ENCODE measurements at regions not wholly inside any gene's neighbourhood (a gene's known extent, or its start where the extent isn't known, plus 50 kb on each side); places are given as distances from the start of the nearest gene placed in this dataset.

DNA sequence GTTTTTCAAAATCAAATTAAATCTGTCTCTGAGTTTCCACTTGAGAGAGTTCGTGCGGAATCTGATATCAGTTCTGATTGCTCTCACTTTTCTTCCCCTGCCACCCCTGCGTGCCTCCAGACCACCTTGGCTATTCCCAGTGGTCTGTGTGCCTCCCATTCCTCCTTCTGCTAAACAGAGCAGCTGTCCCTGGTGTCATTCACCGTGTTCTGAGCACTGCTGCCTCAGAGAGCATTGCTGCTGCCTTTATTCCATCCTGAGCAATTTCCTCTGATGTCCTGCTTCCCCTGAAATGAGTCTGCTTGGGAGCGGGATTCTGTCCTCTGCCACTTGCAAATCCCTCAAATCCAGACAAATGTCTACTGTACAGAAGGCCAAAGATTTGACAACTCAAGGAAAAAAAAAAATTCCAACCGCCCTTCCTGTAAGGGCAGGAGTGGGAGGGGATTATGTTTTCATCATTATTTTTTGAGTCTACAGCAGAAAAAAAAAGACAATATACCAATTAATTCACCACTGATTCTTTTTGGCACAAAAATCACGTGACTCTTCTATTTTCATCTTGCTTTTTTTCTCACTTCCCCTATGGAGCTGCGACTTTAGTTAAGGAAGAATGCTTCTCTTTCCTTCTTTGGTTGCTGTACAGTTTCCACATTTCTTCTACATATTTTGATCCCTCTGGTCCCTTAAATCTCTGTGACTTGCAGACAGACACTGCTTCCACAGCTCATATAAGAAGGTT, 833.0 kb downstream of the EPHA7 start:
- no peak overlapping the region for H3K4me3 ChIP-seq
- TF ChIP-seq CTCF (IDR thresholded peaks at IDR 0.05), result no peak
- ATAC-seq (no peak), DNase-seq (no peak)
- H3K9me3 ChIP-seq, result no peaks in the 10 kb centered on the region
- intact Hi-C loops (cut with DNase I, micrococcal nuclease), result no loop called here
- H3K36me3 ChIP-seq (ENCODE audit: low read depth), result no peaks in the 10 kb centered on the region
- no peaks in the 10 kb centered on the region for H3K4me1 ChIP-seq (ENCODE audit: low read depth)

DNA sequence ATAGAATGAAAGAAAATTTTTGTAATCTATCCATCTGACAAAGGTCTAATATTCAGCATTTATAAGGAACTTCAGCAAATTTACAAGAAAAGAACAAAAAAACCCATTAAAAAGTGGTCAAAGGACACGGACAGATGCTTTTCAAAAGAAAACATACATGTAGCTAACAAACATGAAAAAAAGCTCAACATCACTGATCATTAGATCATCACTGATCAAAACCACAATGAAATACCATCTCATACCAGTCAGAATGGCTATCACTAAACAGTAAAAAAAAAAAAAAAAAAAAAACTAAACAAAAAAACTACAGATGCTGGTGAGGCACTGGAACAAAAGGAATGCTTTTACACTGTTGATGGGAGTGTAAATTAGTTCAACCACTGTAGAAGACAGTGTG, 837.1 kb downstream of the EPHA7 start:
- no peaks in the 10 kb centered on the region for H3K36me3 ChIP-seq (ENCODE audit: low read depth)
- intact Hi-C loops (cut with DNase I, micrococcal nuclease), result no loop called here
- ATAC-seq, result no peak
- no peak for DNase-seq
- no peaks in the 10 kb centered on the region for H3K4me1 ChIP-seq (ENCODE audit: low read depth)
- no peaks in the 10 kb centered on the region for H3K9me3 ChIP-seq
- no peak for TF ChIP-seq CTCF (IDR thresholded peaks at IDR 0.05)
- H3K4me3 ChIP-seq, result no peak overlapping the region

GRCh38 chr6:92577077-92577719, 842.2 kb downstream of the EPHA7 start:
- intact Hi-C loops (cut with DNase I, micrococcal nuclease), result no loop called here

GRCh38 chr6:92568541-92568940, 850.8 kb downstream of the EPHA7 start:
- TF ChIP-seq CTCF (IDR thresholded peaks at IDR 0.05), result no peak
- ATAC-seq (no peak), DNase-seq (no peak)
- intact Hi-C loops (cut with DNase I, micrococcal nuclease), result no loop called here
- Histone ChIP-seq H3K9me3 (no peaks in the 10 kb centered on the region), H3K4me1 (ENCODE audit: low read depth) (no peaks in the 10 kb centered on the region), H3K36me3 (ENCODE audit: low read depth) (no peaks in the 10 kb centered on the region), H3K4me3 (no peak overlapping the region)

More at GRCh38 chr6:92577077-92577719, 842.2 kb downstream of the EPHA7 start:
- no peaks in the 10 kb centered on the region for H3K9me3 ChIP-seq
- TF ChIP-seq CTCF (IDR thresholded peaks at IDR 0.05), result no peak
- DNase-seq (no peak), ATAC-seq (no peak)
- H3K4me1 ChIP-seq (ENCODE audit: low read depth), result no peaks in the 10 kb centered on the region
- no peak overlapping the region for H3K4me3 ChIP-seq
- H3K36me3 ChIP-seq (ENCODE audit: low read depth), result no peaks in the 10 kb centered on the region

- intact Hi-C loops (cut with DNase I, micrococcal nuclease), result no loop called here
- Histone ChIP-seq H3K36me3 (ENCODE audit: low read depth) (no peaks in the 10 kb centered on the region), H3K9me3 (no peaks in the 10 kb centered on the region), H3K4me1 (ENCODE audit: low read depth) (no peaks in the 10 kb centered on the region), H3K4me3 (no peak overlapping the region)
- no peak for TF ChIP-seq CTCF (IDR thresholded peaks at IDR 0.05)
- DNase-seq (no peak), ATAC-seq (no peak)
Measured at GRCh38 chr6:92566632-92567031, 852.7 kb downstream of the EPHA7 start.
